Ureter (tissue), 1 donor: ENCODE measurements at regions not wholly inside any gene's neighbourhood (a gene's known extent, or its start where the extent isn't known, plus 50 kb on each side); places are given as distances from the start of the nearest gene placed in this dataset.

ENCODE experiments used
- DNase-seq: peaks from one replicate; pipeline ENCODE4 v3.0.0-alpha.2; 2020; ENCODE audit warnings: low spot score
- donor health status: DM: yes; HTN: yes; CAD: no.

GRCh38 chr9:118059484-118060278 is 355.5 kb downstream of the TLR4 start:
- DNase-seq = no peak

GRCh38 chr9:118083161-118083560 is 379.0 kb downstream of the TLR4 start:
- DNase-seq = no peak

GRCh38 chr9:118088090-118088489 is 383.9 kb downstream of the TLR4 start:
- no peak for DNase-seq

- DNase-seq = no peak
These were observed 387.0 kb downstream of the TLR4 start for GRCh38 chr9:118091226-118091625.

GRCh38 chr9:118091711-118092500 is 387.7 kb downstream of the TLR4 start:
- DNase-seq = no peak

- DNase-seq = no peak
These were observed 390.2 kb downstream of the TLR4 start for GRCh38 chr9:118094387-118094786.

- DNase-seq = no peak
These were observed 396.6 kb downstream of the TLR4 start for GRCh38 chr9:118100529-118101419.

GRCh38 chr9:118104363-118104762 is 400.2 kb downstream of the TLR4 start:
- no peak for DNase-seq

GRCh38 chr9:118108971-118109370 is 404.8 kb downstream of the TLR4 start:
- no peak for DNase-seq

GRCh38 chr9:118109542-118109941 is 405.3 kb downstream of the TLR4 start:
- no peak for DNase-seq

- no peak for DNase-seq
These were observed 417.2 kb downstream of the TLR4 start for GRCh38 chr9:118121361-118121760.

- no peak for DNase-seq
These were observed 424.1 kb downstream of the TLR4 start for GRCh38 chr9:118128313-118128712.

GRCh38 chr9:118129541-118129940 is 425.3 kb downstream of the TLR4 start:
- no peak for DNase-seq

GRCh38 chr9:118148990-118149389 is 444.8 kb downstream of the TLR4 start:
- DNase-seq = no peak

- DNase-seq = no peak
These were observed 452.6 kb downstream of the TLR4 start for GRCh38 chr9:118156846-118157245.

GRCh38 chr9:118162716-118163115 is 458.5 kb downstream of the TLR4 start:
- no peak for DNase-seq

- DNase-seq = no peak
These were observed 459.5 kb downstream of the TLR4 start for GRCh38 chr9:118163751-118164150.

GRCh38 chr9:118165451-118165850 is 461.2 kb downstream of the TLR4 start:
- DNase-seq = no peak

- no peak for DNase-seq
These were observed 466.1 kb downstream of the TLR4 start for GRCh38 chr9:118170032-118170955.

GRCh38 chr9:118177241-118177640 is 473.0 kb downstream of the TLR4 start:
- no peak for DNase-seq

GRCh38 chr9:118183576-118183975 is 479.4 kb downstream of the TLR4 start:
- no peak for DNase-seq
